ENCODE measurements at regions not wholly inside any gene's neighbourhood (a gene's known extent, or its start where the extent isn't known, plus 50 kb on each side); places are given as distances from the start of the nearest gene placed in this dataset.

GRCh38 chr3:22377421-22377820, 626.4 kb upstream of the ZNF385D start:
- TF ChIP-seq TAF1 (IDR thresholded peaks at IDR 0.05; ENCODE audit: borderline replicate concordance, insufficient read depth, low read length) (no peak), POLR2AphosphoS5 (IDR thresholded peaks at IDR 0.05; ENCODE audit: low read depth, low read length) (no peak), SIN3A (IDR thresholded peaks at IDR 0.05; ENCODE audit: borderline replicate concordance, insufficient read depth, low read length) (no peak)
